Nephron progenitor cell (in vitro differentiated cells): ENCODE measurements at regions not wholly inside any gene's neighbourhood (a gene's known extent, or its start where the extent isn't known, plus 50 kb on each side); places are given as distances from the start of the nearest gene placed in this dataset.

ENCODE experiments used
- DNase-seq: peaks from one replicate; pipeline ENCODE4 v3.0.0; 2021
- H3K27ac Mint-ChIP-seq: 2 replicates; pipeline ENCODE4 v1.8.0; 2021; ENCODE audit warnings: mild to moderate bottlenecking, moderate library complexity, mixed read lengths
- H3K27me3 Mint-ChIP-seq: 2 replicates; pipeline ENCODE4 v1.8.0; 2021; ENCODE audit warnings: mild to moderate bottlenecking, low read depth, mixed read lengths; ENCODE audit not compliant: poor library complexity
- H3K36me3 Mint-ChIP-seq: 2 replicates; pipeline ENCODE4 v1.8.0; 2021; ENCODE audit warnings: low read depth, mixed read lengths
- H3K4me1 Mint-ChIP-seq: 2 replicates; pipeline ENCODE4 v1.8.0; 2021; ENCODE audit warnings: mixed read lengths
- H3K4me3 Mint-ChIP-seq: 2 replicates; pipeline ENCODE4 v1.8.0; 2021; ENCODE audit warnings: mild to moderate bottlenecking, moderate library complexity, mixed read lengths
- H3K9me3 Mint-ChIP-seq: 2 replicates; pipeline ENCODE4 v1.8.0; 2021; ENCODE audit warnings: mild to moderate bottlenecking, moderate library complexity, mixed read lengths
- CTCF ChIP-seq: fragments of 200-600 bp; sonication (generic); IDR thresholded peaks from 2 replicates; pipeline ENCODE4 v1.5.0; 2021; ENCODE audit warnings: antibody characterized with exemption

- no peak for DNase-seq
- H3K9me3 Mint-ChIP-seq: no peaks in the 10 kb centered on the region
- no peaks in the 10 kb centered on the region for H3K36me3 Mint-ChIP-seq
- H3K4me3 Mint-ChIP-seq: no peak overlapping the region
- no peak overlapping the region for H3K27ac Mint-ChIP-seq
- H3K27me3 Mint-ChIP-seq: no peaks in the 10 kb centered on the region
- H3K4me1 Mint-ChIP-seq: no peaks in the 10 kb centered on the region
- no peak for TF ChIP-seq CTCF
These were observed 63.3 kb upstream of the RXFP1 start for GRCh38 chr4:158458271-158458895.

- no peaks in the 10 kb centered on the region for H3K4me1 Mint-ChIP-seq
These were observed 62.4 kb upstream of the RXFP1 start for GRCh38 chr4:158459085-158459820.

GRCh38 chr4:158461336-158461735, 60.3 kb upstream of the RXFP1 start:
- Mint-ChIP-seq H3K27ac (no peak overlapping the region), H3K9me3 (no peaks in the 10 kb centered on the region), H3K4me3 (no peak overlapping the region), H3K27me3 (peaks cover 3% of the 10 kb centered on the region), H3K4me1 (no peaks in the 10 kb centered on the region), H3K36me3 (no peaks in the 10 kb centered on the region)
- no peak for TF ChIP-seq CTCF
- no peak for DNase-seq

More at GRCh38 chr4:158459085-158459820, 62.4 kb upstream of the RXFP1 start:
- no peak overlapping the region for H3K27ac Mint-ChIP-seq
- no peak for DNase-seq
- H3K9me3 Mint-ChIP-seq: no peaks in the 10 kb centered on the region
- no peaks in the 10 kb centered on the region for H3K36me3 Mint-ChIP-seq
- no peaks in the 10 kb centered on the region for H3K27me3 Mint-ChIP-seq
- H3K4me3 Mint-ChIP-seq: no peak overlapping the region
- no peak for TF ChIP-seq CTCF

- TF ChIP-seq CTCF: no peak
These were observed 59.1 kb upstream of the RXFP1 start for GRCh38 chr4:158462611-158463010.

More at GRCh38 chr4:158462611-158463010, 59.1 kb upstream of the RXFP1 start:
- DNase-seq: no peak
- Mint-ChIP-seq H3K27me3 (peaks cover 3% of the 10 kb centered on the region), H3K36me3 (no peaks in the 10 kb centered on the region), H3K27ac (no peak overlapping the region), H3K4me1 (no peaks in the 10 kb centered on the region), H3K9me3 (no peaks in the 10 kb centered on the region), H3K4me3 (no peak overlapping the region)
